ENCODE measurements at regions not wholly inside any gene's neighbourhood (a gene's known extent, or its start where the extent isn't known, plus 50 kb on each side); places are given as distances from the start of the nearest gene placed in this dataset.
"Not testable (repeated sequence)": the region's sequence is repeated elsewhere in the genome, so short reads cannot be mapped to it uniquely, and the experiment has no call there.

GRCh38 chr5:86404256-86404655 is 213.5 kb upstream of the COX7C start:
- intact Hi-C loops (cut with DNase I): no loop called here
- no peak for ATAC-seq
- DNase-seq (ENCODE audit: low spot score): no peak

GRCh38 chr5:86407711-86408110 is 210.0 kb upstream of the COX7C start:
- DNase-seq (ENCODE audit: low spot score) (no peak), ATAC-seq (no peak)
- intact Hi-C loops (cut with DNase I): no loop called here

- intact Hi-C loops (cut with DNase I): no loop called here
- ATAC-seq: no peak
- DNase-seq (ENCODE audit: low spot score): no peak
Observed at GRCh38 chr5:86411596-86411995, 206.1 kb upstream of the COX7C start.

- intact Hi-C loops (cut with DNase I): no loop called here
- DNase-seq (ENCODE audit: low spot score) (no peak), ATAC-seq (peak; percentile 36)
Observed at GRCh38 chr5:86427158-86427557, 190.6 kb upstream of the COX7C start.

- no peak for DNase-seq (ENCODE audit: low spot score)
- intact Hi-C loops (cut with DNase I): no loop called here
- ATAC-seq: no peak
Observed at GRCh38 chr5:86439593-86440110, 178.1 kb upstream of the COX7C start.

GRCh38 chr5:86442036-86442745 is 175.6 kb upstream of the COX7C start:
- DNase-seq (ENCODE audit: low spot score) (no peak), ATAC-seq (peak; percentile 84)
- intact Hi-C loops (cut with DNase I): no loop called here

- ATAC-seq (no peak), DNase-seq (ENCODE audit: low spot score) (no peak)
- intact Hi-C loops (cut with DNase I): no loop called here
Observed at GRCh38 chr5:86447362-86447761, 170.4 kb upstream of the COX7C start.

- intact Hi-C loops (cut with DNase I): no loop called here
- DNase-seq (ENCODE audit: low spot score) (no peak), ATAC-seq (no peak)
Observed at GRCh38 chr5:86452251-86452650, 165.5 kb upstream of the COX7C start.

- intact Hi-C loops (cut with DNase I): no loop called here
Observed at GRCh38 chr5:86460519-86460918, 157.2 kb upstream of the COX7C start.

GRCh38 chr5:86461169-86461956 is 156.4 kb upstream of the COX7C start:
- intact Hi-C loops (cut with DNase I): no loop called here
- ATAC-seq: no peak

More at GRCh38 chr5:86460519-86460918, 157.2 kb upstream of the COX7C start:
- no peak for DNase-seq (ENCODE audit: low spot score)
- no peak for ATAC-seq

GRCh38 chr5:86463339-86463738 is 154.4 kb upstream of the COX7C start:
- DNase-seq (ENCODE audit: low spot score): no peak
- no peak for ATAC-seq
- intact Hi-C loops (cut with DNase I): no loop called here

More at GRCh38 chr5:86461169-86461956, 156.4 kb upstream of the COX7C start:
- no peak for DNase-seq (ENCODE audit: low spot score)

GRCh38 chr5:86465052-86465838 is 152.5 kb upstream of the COX7C start:
- intact Hi-C loops (cut with DNase I): no loop called here
- ATAC-seq (no peak), DNase-seq (ENCODE audit: low spot score) (no peak)

GRCh38 chr5:86466721-86467120 is 151.0 kb upstream of the COX7C start:
- intact Hi-C loops (cut with DNase I); ATAC-seq; DNase-seq (ENCODE audit: low spot score): not testable (repeated sequence)

- intact Hi-C loops (cut with DNase I): no loop called here
- ATAC-seq (no peak), DNase-seq (ENCODE audit: low spot score) (no peak)
Observed at GRCh38 chr5:86482008-86482407, 135.7 kb upstream of the COX7C start.

GRCh38 chr5:86493777-86494176 is 124.0 kb upstream of the COX7C start:
- DNase-seq (ENCODE audit: low spot score) (no peak), ATAC-seq (no peak)
- intact Hi-C loops (cut with DNase I): no loop called here

- ATAC-seq: no peak
- intact Hi-C loops (cut with DNase I): no loop called here
- no peak for DNase-seq (ENCODE audit: low spot score)
Observed at GRCh38 chr5:86500947-86501346, 116.8 kb upstream of the COX7C start.

- DNase-seq (ENCODE audit: low spot score) (no peak), ATAC-seq (no peak)
- intact Hi-C loops (cut with DNase I): no loop called here
Observed at GRCh38 chr5:86507574-86507973, 110.2 kb upstream of the COX7C start.

GRCh38 chr5:86510330-86510915 is 107.3 kb upstream of the COX7C start:
- ATAC-seq; DNase-seq (ENCODE audit: low spot score); intact Hi-C loops (cut with DNase I): not testable (repeated sequence)

- no peak for ATAC-seq
- intact Hi-C loops (cut with DNase I): no loop called here
- DNase-seq (ENCODE audit: low spot score): no peak
Observed at GRCh38 chr5:86523718-86524117, 94.0 kb upstream of the COX7C start.
